Fibroblast of upper back skin (primary cell): ENCODE measurements at regions not wholly inside any gene's neighbourhood (a gene's known extent, or its start where the extent isn't known, plus 50 kb on each side); places are given as distances from the start of the nearest gene placed in this dataset.
"Not testable (repeated sequence)": the region's sequence is repeated elsewhere in the genome, so short reads cannot be mapped to it uniquely, and the experiment has no call there.

Experiments used
- DNase-seq: peaks from one replicate; pipeline ENCODE4 v3.0.0-alpha.2; 2013

GRCh38 chr12:112616469-112617152 is 174.9 kb upstream of the RPH3A start:
- no peak for DNase-seq

GRCh38 chr12:112617153-112617505 is 174.4 kb upstream of the RPH3A start:
- no peak for DNase-seq

GRCh38 chr12:112627851-112628250 is 163.7 kb upstream of the RPH3A start:
- no peak for DNase-seq

- not testable (repeated sequence) for DNase-seq
Observed at GRCh38 chr12:112631974-112632373, 159.6 kb upstream of the RPH3A start.

- DNase-seq, result no peak
Observed at GRCh38 chr12:112635036-112635435, 156.5 kb upstream of the RPH3A start.

GRCh38 chr12:112638420-112638819 is 153.1 kb upstream of the RPH3A start:
- no peak for DNase-seq

GRCh38 chr12:112645586-112645985 is 146.0 kb upstream of the RPH3A start:
- DNase-seq, result no peak

- no peak for DNase-seq
Observed at GRCh38 chr12:112656141-112656540, 135.4 kb upstream of the RPH3A start.

GRCh38 chr12:112664569-112664968 is 127.0 kb upstream of the RPH3A start:
- DNase-seq, result peak; percentile 11

- no peak for DNase-seq
Observed at GRCh38 chr12:112665958-112666357, 125.6 kb upstream of the RPH3A start.

- no peak for DNase-seq
Observed at GRCh38 chr12:112671564-112671963, 120.0 kb upstream of the RPH3A start.

GRCh38 chr12:112674539-112674938 is 117.0 kb upstream of the RPH3A start:
- DNase-seq, result no peak

GRCh38 chr12:112676507-112676906 is 115.0 kb upstream of the RPH3A start:
- no peak for DNase-seq

GRCh38 chr12:112677050-112677765 is 114.3 kb upstream of the RPH3A start:
- no peak for DNase-seq

- DNase-seq, result no peak
Observed at GRCh38 chr12:112680993-112681392, 110.6 kb upstream of the RPH3A start.

GRCh38 chr12:112682586-112682985 is 109.0 kb upstream of the RPH3A start:
- no peak for DNase-seq

GRCh38 chr12:112684742-112685141 is 106.8 kb upstream of the RPH3A start:
- DNase-seq, result no peak

GRCh38 chr12:112685321-112685720 is 106.2 kb upstream of the RPH3A start:
- no peak for DNase-seq

GRCh38 chr12:112686373-112686772 is 105.2 kb upstream of the RPH3A start:
- DNase-seq, result peak; percentile 3

GRCh38 chr12:112694065-112694464 is 97.5 kb upstream of the RPH3A start:
- no peak for DNase-seq

GRCh38 chr12:112697441-112697840 is 94.1 kb upstream of the RPH3A start:
- DNase-seq, result not testable (repeated sequence)

GRCh38 chr12:112705037-112705632 is 86.4 kb upstream of the RPH3A start:
- no peak for DNase-seq

GRCh38 chr12:112710414-112710813 is 81.1 kb upstream of the RPH3A start:
- no peak for DNase-seq

GRCh38 chr12:112711026-112711425 is 80.5 kb upstream of the RPH3A start:
- DNase-seq, result no peak
